NAMALWA (cell line): ENCODE measurements at regions not wholly inside any gene's neighbourhood (a gene's known extent, or its start where the extent isn't known, plus 50 kb on each side); places are given as distances from the start of the nearest gene placed in this dataset.
"Not testable (repeated sequence)": the region's sequence is repeated elsewhere in the genome, so short reads cannot be mapped to it uniquely, and the experiment has no call there.

Experiments
- DNase-seq: peaks from one replicate; pipeline ENCODE4 v3.0.0-alpha.2; 2015; ENCODE audit warnings: low spot score

DNA sequence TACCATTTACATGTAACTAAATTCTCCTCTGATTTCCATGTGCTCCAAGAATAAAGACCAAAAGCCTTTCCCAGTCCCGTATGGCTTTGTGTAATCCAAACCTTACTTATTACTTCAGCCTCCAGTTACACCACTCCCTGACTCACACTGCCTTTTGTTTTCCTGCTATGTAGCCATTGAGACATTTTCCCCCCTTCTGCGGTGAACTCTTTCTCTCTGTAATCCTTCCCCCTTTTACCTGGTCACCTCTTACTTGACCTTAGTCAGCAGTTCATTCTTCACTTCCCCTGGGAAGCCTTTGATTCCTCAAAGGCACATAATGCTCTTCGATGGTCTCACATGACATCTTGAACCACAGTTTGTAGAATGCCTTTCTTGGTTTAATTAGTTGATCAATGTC, 256.0 kb upstream of the FANCL start:
- DNase-seq, result no peak

DNA sequence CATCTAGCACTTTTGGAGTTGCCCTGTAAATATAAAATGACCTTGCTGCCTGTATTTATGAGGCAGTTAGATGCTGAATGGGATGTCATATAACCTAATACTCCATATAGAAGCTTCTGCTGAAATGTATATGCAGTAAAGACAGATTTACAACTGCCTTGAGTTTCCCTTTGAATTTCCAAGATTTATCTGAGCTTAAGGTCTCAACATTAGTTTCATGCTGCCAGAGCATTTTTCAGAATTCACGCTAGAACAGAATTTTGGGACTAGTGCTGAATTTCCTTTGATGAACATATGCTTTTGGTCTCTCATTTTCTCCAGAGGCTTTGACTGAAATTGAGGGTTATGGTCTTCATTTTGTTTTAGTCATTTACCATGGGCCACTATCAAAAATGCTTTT, 254.7 kb upstream of the FANCL start:
- no peak for DNase-seq

DNA sequence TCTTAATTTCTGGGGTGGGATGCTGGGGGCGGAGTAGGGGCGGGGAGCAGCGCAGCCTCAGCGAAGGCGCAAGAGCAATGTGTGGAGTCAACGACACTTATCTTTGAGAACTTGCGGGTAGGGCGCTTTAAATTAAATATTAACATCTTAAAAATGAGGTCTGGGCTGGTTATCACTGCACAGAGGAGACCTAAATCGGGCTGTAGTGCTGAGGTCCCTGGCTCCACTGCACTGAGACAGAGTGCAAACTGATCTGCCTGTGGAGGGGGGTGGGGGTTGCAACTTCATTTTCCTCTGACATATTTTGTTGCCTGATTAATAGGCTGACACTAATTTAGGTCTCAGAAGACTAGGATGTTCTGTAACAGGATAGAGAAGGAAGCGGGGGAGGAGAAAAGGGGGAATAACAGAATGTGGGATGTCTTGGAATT, 253.0 kb upstream of the FANCL start:
- DNase-seq, result no peak

- DNase-seq, result no peak
These were observed 243.5 kb upstream of the FANCL start for GRCh38 chr2:58484629-58485028.

- DNase-seq, result no peak
These were observed 243.1 kb upstream of the FANCL start for GRCh38 chr2:58484221-58484620.

- no peak for DNase-seq
These were observed 242.2 kb upstream of the FANCL start for GRCh38 chr2:58483307-58483706.

GRCh38 chr2:58481670-58482069, 240.5 kb upstream of the FANCL start:
- DNase-seq, result no peak

DNA sequence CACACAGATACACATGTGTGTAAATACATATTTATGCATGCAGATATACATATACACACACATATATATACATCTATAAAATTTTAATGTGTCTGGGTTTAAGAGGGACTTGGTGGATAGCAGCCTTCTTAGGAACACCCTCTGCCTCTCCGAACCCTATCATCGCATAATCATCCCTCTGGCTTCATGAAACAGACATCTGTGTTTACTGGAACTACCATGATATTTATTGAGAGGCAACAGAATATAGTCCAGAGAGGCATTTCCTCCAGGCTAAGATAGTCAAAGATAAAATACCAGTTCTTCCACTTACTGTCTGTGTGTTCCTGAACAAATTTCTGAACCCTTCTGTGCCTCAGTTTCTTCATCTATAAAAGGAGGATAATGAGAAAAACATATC, 239.0 kb upstream of the FANCL start:
- no peak for DNase-seq

DNA sequence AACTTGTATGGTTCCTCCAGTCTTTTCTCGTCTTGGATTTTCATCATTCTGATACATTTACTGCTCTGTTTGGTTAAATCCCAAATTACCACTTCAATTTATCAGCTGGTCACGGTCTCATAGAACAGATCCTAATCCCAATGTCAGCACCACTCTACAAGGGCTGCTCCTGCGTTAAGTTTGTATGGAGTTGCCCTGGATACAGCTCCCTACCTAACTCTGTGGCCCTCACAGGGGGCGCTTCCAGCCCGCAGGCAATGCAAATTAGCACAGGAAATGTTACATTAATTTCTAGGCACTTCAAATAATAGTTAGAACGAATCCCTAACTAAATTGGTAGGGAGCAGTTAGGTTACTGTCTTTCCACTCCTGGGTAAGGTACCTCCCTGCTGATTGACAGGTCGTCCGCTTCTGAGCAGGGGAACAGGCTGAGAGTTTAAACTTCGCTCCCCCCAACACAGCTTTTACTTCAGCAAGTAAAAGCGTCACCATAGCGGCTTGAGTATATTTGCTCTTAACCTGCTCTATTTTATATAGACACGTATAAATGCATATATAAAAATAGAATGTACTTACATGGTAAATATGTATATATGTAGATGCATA, 238.5 kb upstream of the FANCL start:
- no peak for DNase-seq

DNA sequence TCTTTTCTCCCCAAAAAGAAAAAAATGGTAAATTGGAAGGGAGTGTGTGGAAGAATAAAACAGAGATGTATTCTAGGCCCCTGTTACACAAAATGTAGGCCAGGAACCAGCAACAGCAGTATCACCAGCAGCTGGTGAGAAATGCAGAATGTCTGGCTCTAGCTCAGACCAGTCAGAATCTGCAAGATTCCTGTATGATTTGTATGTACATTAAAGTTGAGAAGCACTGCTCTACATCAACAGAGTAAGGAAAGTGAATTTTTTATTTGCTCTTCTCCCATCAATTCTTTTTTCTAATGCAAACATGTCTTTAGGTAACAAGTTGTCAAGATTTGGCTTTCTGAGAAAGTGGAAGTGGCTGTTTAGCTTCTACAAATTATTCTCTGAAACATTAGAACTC, 235.4 kb upstream of the FANCL start:
- DNase-seq, result no peak

GRCh38 chr2:58475756-58476155, 234.6 kb upstream of the FANCL start:
- no peak for DNase-seq

DNA sequence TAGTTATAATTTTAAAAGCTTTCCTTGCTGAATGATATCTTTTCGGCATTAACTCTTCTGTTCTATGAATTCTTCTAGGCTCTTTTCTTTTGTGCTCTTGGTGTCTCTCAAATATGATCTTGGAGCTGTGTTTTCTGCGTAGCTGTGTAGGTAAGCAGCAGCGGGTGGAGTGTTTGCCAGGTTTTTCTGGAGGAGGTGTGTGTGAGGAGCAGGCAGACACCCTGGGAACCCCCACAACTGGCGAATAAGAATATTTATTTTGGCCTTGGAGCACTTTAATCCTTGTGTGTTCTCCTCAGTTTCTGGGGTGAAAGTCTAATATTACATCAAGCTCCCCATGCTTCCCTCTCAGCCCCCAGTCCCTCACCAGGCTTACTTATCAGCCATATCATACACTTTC, 232.0 kb upstream of the FANCL start:
- DNase-seq, result no peak

DNA sequence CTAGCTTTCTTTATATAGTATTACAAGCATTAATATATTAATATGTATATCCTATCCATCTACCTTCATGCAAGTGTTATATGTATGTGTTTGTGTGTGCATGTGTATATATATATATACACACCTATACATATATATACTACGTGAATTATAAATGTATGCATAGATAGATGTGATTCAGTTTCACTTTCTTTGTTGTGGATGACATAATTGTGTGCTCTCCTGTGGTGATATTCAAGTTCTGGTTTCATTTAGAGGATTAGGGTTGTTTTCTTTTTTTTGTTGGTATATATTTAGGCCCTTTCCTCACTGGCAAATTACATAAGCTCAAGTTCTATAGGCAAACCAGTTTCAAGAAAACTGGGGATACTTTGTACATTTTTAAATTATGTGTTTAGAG, 225.7 kb upstream of the FANCL start:
- peak; percentile 21 for DNase-seq

DNA sequence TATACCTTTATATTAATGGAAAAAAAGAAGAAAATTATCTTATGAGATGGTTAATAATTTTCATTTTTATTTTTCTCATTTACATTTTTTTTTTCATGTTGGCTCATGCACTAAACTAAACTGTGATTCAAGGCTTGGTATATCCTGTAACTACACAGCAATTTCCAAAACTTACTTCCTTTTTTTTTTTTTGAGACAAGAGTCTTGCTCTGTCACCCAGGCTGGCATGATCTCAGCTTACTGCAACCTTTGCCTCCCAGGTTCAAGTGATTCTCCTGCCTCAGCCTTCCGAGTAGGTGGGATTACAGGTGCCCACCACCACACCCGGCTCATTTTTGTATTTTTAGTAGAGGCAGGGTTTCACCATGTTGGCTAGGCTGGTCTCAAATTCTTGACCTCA, 224.9 kb upstream of the FANCL start:
- DNase-seq, result not testable (repeated sequence)

- DNase-seq, result no peak
These were observed 219.5 kb upstream of the FANCL start for GRCh38 chr2:58460670-58461069.

DNA sequence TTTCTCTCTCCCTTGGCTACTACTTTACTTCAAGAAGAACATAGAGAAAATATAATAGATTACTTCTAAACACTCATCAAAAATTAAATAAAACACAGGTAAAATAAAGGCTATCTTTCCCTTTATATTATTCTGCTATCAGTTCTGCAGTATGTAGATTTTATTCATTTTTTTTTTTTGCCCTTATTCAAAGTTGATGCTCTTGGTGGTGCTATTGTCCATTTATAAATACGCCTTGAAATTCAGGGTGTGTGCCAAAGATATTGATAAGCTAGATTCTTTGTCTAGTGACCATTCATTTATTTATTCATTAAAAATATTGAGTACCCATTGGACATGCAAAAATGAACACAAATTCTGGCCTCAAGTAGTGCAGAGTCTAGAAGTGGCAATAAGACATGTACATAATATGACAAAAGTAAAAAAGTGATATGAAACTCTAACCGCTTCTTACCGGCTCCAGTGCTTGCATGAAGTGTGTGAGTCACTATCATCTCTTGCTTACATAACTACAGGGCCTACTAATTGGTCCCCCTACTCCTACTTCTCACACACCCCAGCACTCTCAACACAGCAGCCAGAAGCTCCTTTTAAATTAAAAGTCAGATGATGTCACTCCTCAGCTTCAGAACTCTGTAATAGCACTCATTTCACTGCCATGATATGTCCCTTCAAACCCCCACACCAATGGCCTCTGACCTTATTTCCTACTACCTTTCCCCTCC, 208.3 kb upstream of the FANCL start:
- DNase-seq, result peak; percentile 16

- no peak for DNase-seq
These were observed 207.7 kb upstream of the FANCL start for GRCh38 chr2:58448845-58449244.

DNA sequence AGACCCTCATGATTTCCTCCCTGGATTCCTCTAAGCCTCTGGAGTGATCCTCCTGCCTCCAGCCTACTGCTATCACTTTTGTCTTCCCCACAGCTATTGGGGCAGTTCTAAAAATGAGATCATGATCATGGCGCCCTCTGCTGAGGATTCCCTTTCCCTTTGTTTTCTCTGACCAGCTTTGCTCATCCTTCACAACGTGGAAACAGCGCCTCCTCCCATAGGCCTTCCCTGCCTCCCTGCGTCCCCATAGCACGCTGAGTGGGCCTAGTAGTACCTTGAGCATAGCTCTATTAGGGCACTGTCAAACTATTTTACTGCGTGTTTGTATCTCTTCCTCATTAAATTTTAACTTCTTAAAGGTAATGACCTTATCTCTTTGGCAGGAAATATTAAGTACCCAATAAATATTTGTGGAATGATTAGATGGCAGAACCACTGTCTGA, 207.0 kb upstream of the FANCL start:
- peak; percentile 57 for DNase-seq

DNA sequence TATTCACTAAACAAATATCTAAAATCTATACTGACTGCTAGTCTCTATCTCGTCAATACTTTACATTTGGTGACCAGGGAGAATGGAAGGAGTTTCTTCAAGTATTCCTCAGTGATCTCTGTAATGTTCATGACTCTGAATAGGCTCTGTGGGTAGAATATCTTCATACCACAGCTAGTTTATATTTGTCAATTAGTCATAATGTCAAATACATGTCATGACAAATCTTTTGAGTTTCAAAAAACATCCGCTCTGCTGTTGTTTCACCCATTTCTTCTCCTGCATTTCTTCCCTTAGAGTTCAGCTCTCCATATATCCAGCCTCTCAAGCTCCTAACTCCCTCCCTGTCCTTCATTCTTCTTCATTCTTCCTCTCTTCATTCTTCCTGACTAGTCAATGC, 206.5 kb upstream of the FANCL start:
- no peak for DNase-seq

DNA sequence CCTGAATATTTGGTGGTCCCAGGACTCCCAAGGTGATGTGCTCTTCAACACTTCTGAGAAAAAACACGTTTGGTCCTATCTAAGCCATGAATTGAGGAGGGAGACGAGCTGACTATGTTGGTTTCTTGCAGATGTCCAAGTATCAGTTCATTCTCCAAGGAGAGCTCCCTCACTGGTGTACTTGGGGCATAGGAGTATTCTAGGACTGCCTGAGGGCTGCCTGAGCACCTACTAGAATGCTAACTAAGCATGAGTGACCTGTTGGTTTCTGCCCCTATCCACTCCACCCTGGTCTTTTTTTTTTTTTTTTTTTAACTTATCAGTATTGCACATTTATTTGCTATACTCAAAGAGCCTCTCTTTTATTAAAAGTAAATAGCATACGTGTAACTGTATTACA, 200.5 kb upstream of the FANCL start:
- no peak for DNase-seq

DNA sequence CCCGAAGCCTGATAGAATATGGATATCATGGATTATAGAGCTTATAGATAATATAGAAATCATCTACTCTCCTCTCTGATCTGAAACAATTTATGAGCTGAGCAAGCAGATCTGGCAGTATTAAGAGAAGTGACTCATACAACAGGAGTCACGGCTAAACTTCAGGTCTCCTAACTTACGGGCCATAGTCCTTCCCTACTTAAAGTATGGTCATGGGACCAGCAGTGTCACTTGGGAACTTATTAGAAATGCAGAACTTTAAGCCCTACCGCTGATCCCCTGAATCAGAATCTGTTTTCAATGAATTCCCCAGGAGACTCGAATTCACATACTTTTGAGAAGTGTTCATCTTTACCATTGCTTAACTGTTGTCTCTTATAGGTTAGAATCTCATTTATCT, 195.7 kb upstream of the FANCL start:
- no peak for DNase-seq

DNA sequence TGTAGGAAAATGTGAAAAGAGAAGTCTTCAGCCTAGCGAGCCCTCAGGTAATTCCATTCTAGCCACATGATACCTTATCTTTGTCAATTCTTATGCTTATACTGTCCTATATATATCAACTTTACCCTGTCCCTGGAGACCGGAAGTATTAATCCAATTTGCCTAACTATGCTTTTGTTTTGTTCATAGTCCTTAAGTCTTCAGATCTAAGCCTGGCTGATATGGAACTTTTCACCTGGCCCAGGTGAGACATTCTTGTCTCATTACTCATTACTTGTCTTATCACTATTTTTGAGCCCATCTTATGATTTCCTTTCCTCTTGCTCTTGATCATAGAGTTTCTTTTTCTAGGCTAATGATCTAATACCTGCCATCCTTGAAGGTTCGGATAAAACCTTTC, 194.1 kb upstream of the FANCL start:
- no peak for DNase-seq

GRCh38 chr2:58434692-58435091, 193.6 kb upstream of the FANCL start:
- no peak for DNase-seq
